ENCODE measurements at regions not wholly inside any gene's neighbourhood (a gene's known extent, or its start where the extent isn't known, plus 50 kb on each side); places are given as distances from the start of the nearest gene placed in this dataset.

- H3K4me3 ChIP-seq (ENCODE audit: low read depth, low read length): no peak overlapping the region
- TF ChIP-seq, protein P1, sequence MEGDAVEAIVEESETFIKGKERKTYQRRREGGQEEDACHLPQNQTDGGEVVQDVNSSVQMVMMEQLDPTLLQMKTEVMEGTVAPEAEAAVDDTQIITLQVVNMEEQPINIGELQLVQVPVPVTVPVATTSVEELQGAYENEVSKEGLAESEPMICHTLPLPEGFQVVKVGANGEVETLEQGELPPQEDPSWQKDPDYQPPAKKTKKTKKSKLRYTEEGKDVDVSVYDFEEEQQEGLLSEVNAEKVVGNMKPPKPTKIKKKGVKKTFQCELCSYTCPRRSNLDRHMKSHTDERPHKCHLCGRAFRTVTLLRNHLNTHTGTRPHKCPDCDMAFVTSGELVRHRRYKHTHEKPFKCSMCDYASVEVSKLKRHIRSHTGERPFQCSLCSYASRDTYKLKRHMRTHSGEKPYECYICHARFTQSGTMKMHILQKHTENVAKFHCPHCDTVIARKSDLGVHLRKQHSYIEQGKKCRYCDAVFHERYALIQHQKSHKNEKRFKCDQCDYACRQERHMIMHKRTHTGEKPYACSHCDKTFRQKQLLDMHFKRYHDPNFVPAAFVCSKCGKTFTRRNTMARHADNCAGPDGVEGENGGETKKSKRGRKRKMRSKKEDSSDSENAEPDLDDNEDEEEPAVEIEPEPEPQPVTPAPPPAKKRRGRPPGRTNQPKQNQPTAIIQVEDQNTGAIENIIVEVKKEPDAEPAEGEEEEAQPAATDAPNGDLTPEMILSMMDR (IDR thresholded peaks at IDR 0.05): no peak
- H3K79me2 ChIP-seq: no peaks in the 10 kb centered on the region
- no peaks in the 10 kb centered on the region for H3K9me3 ChIP-seq (ENCODE audit: control insufficient read depth, low read length)
- H3K4me2 ChIP-seq (ENCODE audit: low read length): no peak overlapping the region
- H3K36me3 ChIP-seq (ENCODE audit: control insufficient read depth, insufficient read depth, low read length): no peaks in the 10 kb centered on the region
- no peak overlapping the region for H3K9ac ChIP-seq
- no peak overlapping the region for H3K27ac ChIP-seq
- H2AFZ ChIP-seq: no peak overlapping the region
- H3K27me3 ChIP-seq (ENCODE audit: control insufficient read depth, insufficient read depth, low read length): no peaks in the 10 kb centered on the region
- H3K4me1 ChIP-seq: no peaks in the 10 kb centered on the region
Measured at GRCh38 chr13:63381078-63381859, 1965.6 kb upstream of the PCDH20 start.

DNA sequence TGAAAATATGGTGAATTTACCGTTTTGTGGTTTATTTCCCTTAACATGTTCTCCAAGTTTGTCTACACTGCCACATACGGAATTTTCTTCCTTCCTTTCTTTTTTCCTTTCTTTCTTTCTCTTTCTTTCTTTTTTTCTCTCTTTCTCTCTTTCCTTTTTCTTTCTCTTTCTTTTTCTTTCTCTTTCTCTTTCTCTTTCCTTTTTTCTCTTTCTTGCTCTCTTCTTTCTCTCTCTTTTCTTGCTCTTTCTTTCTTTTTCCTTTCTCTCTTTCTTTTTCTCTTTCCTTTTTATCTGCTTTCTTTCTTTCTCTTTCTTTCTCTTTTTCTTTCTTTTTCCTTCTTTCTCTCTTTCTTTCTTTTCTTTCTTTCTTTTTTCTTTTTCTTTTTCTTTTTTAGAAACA is 1962.3 kb upstream of the PCDH20 start:
- Histone ChIP-seq H3K9ac (no peak overlapping the region), H3K4me3 (ENCODE audit: low read depth, low read length) (no peak overlapping the region), H3K36me3 (ENCODE audit: control insufficient read depth, insufficient read depth, low read length) (no peaks in the 10 kb centered on the region), H3K9me3 (ENCODE audit: control insufficient read depth, low read length) (no peaks in the 10 kb centered on the region), H3K79me2 (no peaks in the 10 kb centered on the region), H3K4me2 (ENCODE audit: low read length) (no peak overlapping the region), H3K4me1 (no peaks in the 10 kb centered on the region), H2AFZ (no peak overlapping the region), H3K27me3 (ENCODE audit: control insufficient read depth, insufficient read depth, low read length) (no peaks in the 10 kb centered on the region), H3K27ac (no peak overlapping the region)
- TF ChIP-seq, protein P1 (IDR thresholded peaks at IDR 0.05): no peak

- no peaks in the 10 kb centered on the region for H3K36me3 ChIP-seq (ENCODE audit: control insufficient read depth, insufficient read depth, low read length)
- H3K9ac ChIP-seq: no peak overlapping the region
Measured at GRCh38 chr13:63370101-63370500, 1954.5 kb upstream of the PCDH20 start.

GRCh38 chr13:63367522-63368198 is 1952.0 kb upstream of the PCDH20 start:
- Histone ChIP-seq H3K4me1 (no peaks in the 10 kb centered on the region), H3K27me3 (ENCODE audit: control insufficient read depth, insufficient read depth, low read length) (no peaks in the 10 kb centered on the region), H2AFZ (no peak overlapping the region), H3K4me3 (ENCODE audit: low read depth, low read length) (no peak overlapping the region), H3K27ac (no peak overlapping the region), H3K9ac (no peak overlapping the region), H3K79me2 (no peaks in the 10 kb centered on the region), H3K36me3 (ENCODE audit: control insufficient read depth, insufficient read depth, low read length) (no peaks in the 10 kb centered on the region), H3K9me3 (ENCODE audit: control insufficient read depth, low read length) (no peaks in the 10 kb centered on the region), H3K4me2 (ENCODE audit: low read length) (no peak overlapping the region)
- TF ChIP-seq, protein P1 (IDR thresholded peaks at IDR 0.05): no peak

More at GRCh38 chr13:63370101-63370500, 1954.5 kb upstream of the PCDH20 start:
- no peak overlapping the region for H3K27ac ChIP-seq
- H3K4me3 ChIP-seq (ENCODE audit: low read depth, low read length): no peak overlapping the region
- no peaks in the 10 kb centered on the region for H3K27me3 ChIP-seq (ENCODE audit: control insufficient read depth, insufficient read depth, low read length)
- H2AFZ ChIP-seq: no peak overlapping the region
- H3K4me2 ChIP-seq (ENCODE audit: low read length): no peak overlapping the region
- no peaks in the 10 kb centered on the region for H3K4me1 ChIP-seq
- no peaks in the 10 kb centered on the region for H3K79me2 ChIP-seq
- TF ChIP-seq, protein P1 (IDR thresholded peaks at IDR 0.05): no peak
- no peaks in the 10 kb centered on the region for H3K9me3 ChIP-seq (ENCODE audit: control insufficient read depth, low read length)

Data from parathyroid adenoma (tissue), 2 donors.